DOHH2 (cell line): ENCODE measurements at regions not wholly inside any gene's neighbourhood (a gene's known extent, or its start where the extent isn't known, plus 50 kb on each side); places are given as distances from the start of the nearest gene placed in this dataset.

ENCODE experiments used
- CTCF ChIP-seq: fragments of 200-600 bp; sonication (generic); IDR thresholded peaks from one replicate; pipeline ENCODE4 v1.5.1; 2014; ENCODE audit warnings: antibody characterized with exemption, mild to moderate bottlenecking, low read depth, low read length; ENCODE audit not compliant: poor library complexity, severe bottlenecking
- EZH2phosphoT487 ChIP-seq: fragments of 200-600 bp; sonication (generic); IDR thresholded peaks from 2 replicates; pipeline ENCODE4 v1.6.1; 2017; ENCODE audit warnings: borderline replicate concordance, mild to moderate bottlenecking, antibody characterized with exemption, low read length, moderate library complexity, mixed read lengths

DNA sequence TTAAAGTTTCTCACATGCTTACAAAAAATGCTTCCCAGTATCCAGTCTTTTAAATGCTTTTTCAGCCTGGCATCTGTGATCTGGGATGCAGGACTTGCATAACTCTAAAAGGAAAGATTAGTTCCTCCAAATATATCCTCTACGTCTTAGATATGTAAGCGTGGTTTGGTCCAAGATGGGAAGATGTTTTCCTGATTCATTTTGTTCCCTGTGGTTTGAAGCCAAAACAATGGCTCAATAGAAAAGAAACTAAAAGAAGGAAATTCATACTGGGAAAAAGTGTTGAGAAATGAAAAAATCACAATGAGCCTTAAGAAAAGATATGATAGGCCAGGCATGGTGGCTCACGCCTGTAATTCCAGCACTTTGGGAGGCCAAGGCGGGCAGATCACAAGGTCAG is 1002.8 kb downstream of the NAALADL2 start:
- no peak for TF ChIP-seq CTCF
- TF ChIP-seq EZH2phosphoT487, result no peak
